ENCODE measurements at regions not wholly inside any gene's neighbourhood (a gene's known extent, or its start where the extent isn't known, plus 50 kb on each side); places are given as distances from the start of the nearest gene placed in this dataset.
"Not testable (repeated sequence)": the region's sequence is repeated elsewhere in the genome, so short reads cannot be mapped to it uniquely, and the experiment has no call there.

- H3K27me3 Mint-ChIP-seq; H3K9me3 Mint-ChIP-seq; H3K36me3 Mint-ChIP-seq; H3K27ac Mint-ChIP-seq; DNase-seq (ENCODE audit: low spot score): not testable (repeated sequence)
- Mint-ChIP-seq H3K4me1 (ENCODE audit: low read depth in 2 of 2) (peaks cover 0 to 17% of the 10 kb centered on the region in 2 donors), H3K4me3 (peak overlapping the region; percentile 63)
- peak; percentile 74 to 76 for ATAC-seq
Measured at GRCh38 chrY:12391655-12392559, 309.1 kb upstream of the USP9Y start.

DNA sequence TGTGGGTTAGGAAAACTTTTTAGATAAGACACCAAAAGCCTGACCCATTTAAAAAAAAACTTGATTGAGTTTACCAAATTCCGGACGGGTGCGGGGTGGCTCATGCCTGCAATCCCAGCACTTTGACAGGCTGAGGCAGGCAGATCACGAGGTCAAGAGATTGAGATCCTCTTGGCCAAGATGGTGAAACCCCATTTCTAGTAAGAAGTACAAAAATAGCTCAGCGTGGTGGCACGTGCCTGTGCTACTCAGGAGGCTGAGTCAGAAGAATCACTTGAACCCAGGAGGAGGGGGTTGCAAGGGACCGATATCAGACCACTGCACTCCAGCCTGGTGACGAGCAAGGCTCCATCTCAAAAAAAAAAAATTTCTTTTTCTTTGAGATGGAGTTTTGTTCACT is 307.8 kb upstream of the USP9Y start:
- Mint-ChIP-seq H3K9me3 (no peaks in the 10 kb centered on the region), H3K36me3 (no peaks in the 10 kb centered on the region), H3K27me3 (no peaks in the 10 kb centered on the region), H3K27ac (no peak overlapping the region), H3K4me3 (no peak overlapping the region), H3K4me1 (ENCODE audit: low read depth in 2 of 2) (peaks cover 0 to 17% of the 10 kb centered on the region in 2 donors)
- DNase-seq (ENCODE audit: low spot score), result no peak
- no peak for ATAC-seq

GRCh38 chrY:12395381-12396120 is 305.5 kb upstream of the USP9Y start:
- H3K9me3 Mint-ChIP-seq, H3K36me3 Mint-ChIP-seq: not testable (repeated sequence)
- peaks cover 0 to 17% of the 10 kb centered on the region in 2 donors for H3K4me1 Mint-ChIP-seq (ENCODE audit: low read depth in 2 of 2)

DNA sequence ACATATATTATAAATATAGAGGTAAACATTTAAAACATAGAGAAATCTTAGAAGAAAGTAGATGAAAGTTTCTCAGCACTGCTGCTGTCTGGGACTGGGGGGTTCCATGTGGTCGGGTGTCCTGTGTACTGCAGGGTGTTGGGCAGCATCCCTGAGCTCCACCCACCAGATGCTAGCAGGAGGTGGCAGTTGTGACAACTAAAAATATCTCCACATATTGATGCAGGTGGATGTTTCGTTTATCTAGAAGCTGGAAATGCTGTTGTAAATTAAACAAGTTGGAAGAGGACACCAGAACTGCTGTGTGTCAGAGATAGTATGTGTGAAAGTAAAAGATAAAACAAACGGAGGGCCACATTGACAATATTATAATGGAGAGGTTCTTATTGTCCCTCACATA is 297.1 kb upstream of the USP9Y start:
- H3K4me1 Mint-ChIP-seq (ENCODE audit: low read depth in 2 of 2), result no peaks in the 10 kb centered on the region
- H3K27ac Mint-ChIP-seq, result no peak overlapping the region
- ATAC-seq (no peak), DNase-seq (ENCODE audit: low spot score) (no peak)
- H3K27me3 Mint-ChIP-seq, result no peaks in the 10 kb centered on the region
- no peak overlapping the region for H3K4me3 Mint-ChIP-seq
- no peaks in the 10 kb centered on the region for H3K9me3 Mint-ChIP-seq
- H3K36me3 Mint-ChIP-seq, result no peaks in the 10 kb centered on the region

More at GRCh38 chrY:12395381-12396120, 305.5 kb upstream of the USP9Y start:
- H3K27ac Mint-ChIP-seq; DNase-seq (ENCODE audit: low spot score); ATAC-seq; H3K27me3 Mint-ChIP-seq; H3K4me3 Mint-ChIP-seq: not testable (repeated sequence)

DNA sequence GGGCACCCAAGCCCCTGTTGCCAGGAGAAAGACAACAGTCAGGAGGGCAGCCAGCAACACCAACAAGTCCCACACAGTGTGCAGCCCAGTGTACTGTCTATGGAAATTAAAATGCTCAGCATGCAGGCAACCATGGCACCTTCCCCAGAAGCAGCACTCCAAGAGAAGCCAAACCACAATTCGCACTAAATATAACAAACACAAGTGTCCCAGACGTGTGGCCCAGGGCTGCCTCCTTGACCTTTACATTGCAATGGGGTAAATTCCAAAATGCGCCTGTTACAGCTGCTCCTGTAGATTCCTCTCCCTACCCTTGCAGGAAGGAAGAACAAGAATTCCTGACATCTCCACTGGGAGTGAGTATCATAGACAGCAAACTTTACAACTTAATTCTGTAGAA is 292.8 kb upstream of the USP9Y start:
- Mint-ChIP-seq H3K4me3 (no peak overlapping the region), H3K4me1 (ENCODE audit: low read depth in 2 of 2) (peaks cover 0 to 5% of the 10 kb centered on the region in 2 donors), H3K9me3 (no peaks in the 10 kb centered on the region), H3K36me3 (no peaks in the 10 kb centered on the region), H3K27me3 (no peaks in the 10 kb centered on the region), H3K27ac (no peak overlapping the region)
- DNase-seq (ENCODE audit: low spot score) (no peak), ATAC-seq (no peak)

GRCh38 chrY:12410696-12411095 is 290.3 kb upstream of the USP9Y start:
- no peak overlapping the region for H3K4me3 Mint-ChIP-seq
- H3K9me3 Mint-ChIP-seq, result no peaks in the 10 kb centered on the region
- H3K4me1 Mint-ChIP-seq (ENCODE audit: low read depth in 2 of 2), result peaks cover 0 to 5% of the 10 kb centered on the region in 2 donors
- no peaks in the 10 kb centered on the region for H3K27me3 Mint-ChIP-seq
- H3K36me3 Mint-ChIP-seq, result no peaks in the 10 kb centered on the region
- no peak for ATAC-seq
- H3K27ac Mint-ChIP-seq, result no peak overlapping the region
- no peak for DNase-seq (ENCODE audit: low spot score)

GRCh38 chrY:12421072-12421787 is 279.8 kb upstream of the USP9Y start:
- H3K27ac Mint-ChIP-seq, result no peak overlapping the region
- H3K9me3 Mint-ChIP-seq, result no peaks in the 10 kb centered on the region
- H3K4me3 Mint-ChIP-seq, result no peak overlapping the region
- no peak for DNase-seq (ENCODE audit: low spot score)
- ATAC-seq, result no peak
- no peaks in the 10 kb centered on the region for H3K36me3 Mint-ChIP-seq
- H3K4me1 Mint-ChIP-seq (ENCODE audit: low read depth in 2 of 2), result no peaks in the 10 kb centered on the region
- peaks cover 0 to 21% of the 10 kb centered on the region in 2 donors for H3K27me3 Mint-ChIP-seq

GRCh38 chrY:12421788-12422124 is 279.3 kb upstream of the USP9Y start:
- H3K27me3 Mint-ChIP-seq, result peaks cover 0 to 21% of the 10 kb centered on the region in 2 donors
- DNase-seq (ENCODE audit: low spot score) (no peak), ATAC-seq (no peak)
- H3K4me1 Mint-ChIP-seq (ENCODE audit: low read depth in 2 of 2), result no peaks in the 10 kb centered on the region
- H3K36me3 Mint-ChIP-seq, result no peaks in the 10 kb centered on the region
- H3K9me3 Mint-ChIP-seq, result no peaks in the 10 kb centered on the region
- no peak overlapping the region for H3K4me3 Mint-ChIP-seq
- no peak overlapping the region for H3K27ac Mint-ChIP-seq

- no peak overlapping the region for H3K4me3 Mint-ChIP-seq
- no peaks in the 10 kb centered on the region for H3K4me1 Mint-ChIP-seq (ENCODE audit: low read depth in 2 of 2)
- H3K27ac Mint-ChIP-seq, result no peak overlapping the region
- peaks cover 0 to 21% of the 10 kb centered on the region in 2 donors for H3K27me3 Mint-ChIP-seq
- DNase-seq (ENCODE audit: low spot score) (no peak), ATAC-seq (no peak)
- H3K9me3 Mint-ChIP-seq, result no peaks in the 10 kb centered on the region
- no peaks in the 10 kb centered on the region for H3K36me3 Mint-ChIP-seq
Measured at GRCh38 chrY:12422536-12422935, 278.5 kb upstream of the USP9Y start.

- DNase-seq (ENCODE audit: low spot score) (no peak), ATAC-seq (no peak)
- no peaks in the 10 kb centered on the region for H3K9me3 Mint-ChIP-seq
- no peaks in the 10 kb centered on the region for H3K4me1 Mint-ChIP-seq (ENCODE audit: low read depth in 2 of 2)
- no peak overlapping the region for H3K4me3 Mint-ChIP-seq
- H3K27ac Mint-ChIP-seq, result no peak overlapping the region
- peaks cover 0 to 21% of the 10 kb centered on the region in 2 donors for H3K27me3 Mint-ChIP-seq
- no peaks in the 10 kb centered on the region for H3K36me3 Mint-ChIP-seq
Measured at GRCh38 chrY:12423416-12424252, 277.4 kb upstream of the USP9Y start.

DNA sequence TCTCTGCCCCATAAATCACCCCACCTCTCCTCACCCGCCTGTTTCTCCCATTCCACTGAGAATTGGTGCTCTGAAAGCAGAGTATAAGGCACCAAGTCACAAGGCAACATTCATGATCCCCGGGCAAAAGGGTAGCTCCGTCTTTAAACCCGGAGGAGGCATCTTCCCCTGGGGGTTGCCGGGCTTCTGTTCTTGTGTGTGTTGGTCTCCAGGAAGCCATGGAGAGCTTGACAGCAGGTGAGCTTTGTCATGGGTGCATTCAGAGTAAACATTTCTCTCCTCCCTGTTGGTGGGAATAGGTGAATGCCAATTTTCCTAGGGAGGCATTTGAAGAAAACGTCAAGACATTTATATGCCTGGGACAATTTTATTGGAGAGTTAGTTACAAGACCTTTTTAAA is 275.5 kb upstream of the USP9Y start:
- H3K27me3 Mint-ChIP-seq, result peaks cover 0 to 26% of the 10 kb centered on the region in 2 donors
- ATAC-seq, result no peak

GRCh38 chrY:12427361-12427760 is 273.7 kb upstream of the USP9Y start:
- no peak overlapping the region for H3K4me3 Mint-ChIP-seq
- no peak overlapping the region for H3K27ac Mint-ChIP-seq
- H3K4me1 Mint-ChIP-seq (ENCODE audit: low read depth in 2 of 2), result no peaks in the 10 kb centered on the region
- H3K9me3 Mint-ChIP-seq, result no peaks in the 10 kb centered on the region
- H3K27me3 Mint-ChIP-seq, result peaks cover 0 to 26% of the 10 kb centered on the region in 2 donors
- H3K36me3 Mint-ChIP-seq, result no peaks in the 10 kb centered on the region
- DNase-seq (ENCODE audit: low spot score) (no peak), ATAC-seq (no peak)

More for the DNA sequence above, 275.5 kb upstream of the USP9Y start:
- no peaks in the 10 kb centered on the region for H3K4me1 Mint-ChIP-seq (ENCODE audit: low read depth in 2 of 2)
- no peak overlapping the region for H3K27ac Mint-ChIP-seq
- no peaks in the 10 kb centered on the region for H3K9me3 Mint-ChIP-seq
- no peak overlapping the region for H3K4me3 Mint-ChIP-seq
- DNase-seq (ENCODE audit: low spot score), result no peak
- no peaks in the 10 kb centered on the region for H3K36me3 Mint-ChIP-seq

DNA sequence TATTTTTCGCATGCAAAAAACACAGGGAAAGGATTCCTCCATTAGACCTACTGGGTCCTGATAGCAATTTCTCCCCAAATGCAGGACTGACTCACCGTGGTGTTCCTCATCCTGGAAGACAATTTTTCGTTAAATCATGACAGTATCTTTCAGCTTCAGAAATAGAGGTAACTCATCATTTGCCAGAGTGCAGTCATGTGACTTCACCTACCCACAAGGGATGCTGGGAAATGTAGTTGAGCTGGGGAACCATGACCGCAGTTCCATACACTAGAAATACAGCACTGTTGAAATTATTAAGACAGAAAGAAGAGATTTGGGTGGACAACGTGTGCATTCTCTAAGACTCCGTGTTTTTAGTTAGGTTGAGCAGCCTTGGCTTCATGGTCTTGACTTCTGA is 269.5 kb upstream of the USP9Y start:
- DNase-seq (ENCODE audit: low spot score) (no peak), ATAC-seq (no peak)
- Mint-ChIP-seq H3K27ac (no peak overlapping the region), H3K4me3 (no peak overlapping the region), H3K9me3 (no peaks in the 10 kb centered on the region), H3K4me1 (ENCODE audit: low read depth in 2 of 2) (no peaks in the 10 kb centered on the region), H3K27me3 (peaks cover 0 to 12% of the 10 kb centered on the region in 2 donors), H3K36me3 (no peaks in the 10 kb centered on the region)
